ENCODE measurements at regions not wholly inside any gene's neighbourhood (a gene's known extent, or its start where the extent isn't known, plus 50 kb on each side); places are given as distances from the start of the nearest gene placed in this dataset.

DNA sequence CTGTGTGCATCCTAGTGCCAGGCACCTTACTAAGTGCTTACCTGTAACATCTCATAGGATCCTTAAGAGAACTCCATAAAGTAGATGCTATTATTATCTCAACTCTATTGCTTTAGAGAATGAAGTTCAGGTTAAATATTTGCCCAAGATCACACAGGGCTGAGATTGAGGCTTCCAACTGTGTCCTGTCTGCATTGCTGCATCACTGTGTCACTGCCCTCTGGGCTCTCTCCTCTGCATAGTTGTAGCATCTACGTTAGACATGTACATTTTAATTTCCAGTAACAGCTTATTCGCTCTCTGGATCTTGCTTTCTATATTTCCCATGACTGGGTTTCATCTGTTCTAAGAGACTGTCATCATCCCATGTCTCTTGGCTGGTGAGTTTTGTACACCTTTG is 63.6 kb upstream of the FZD8 start:
- Histone ChIP-seq H3K27me3 (replicated peaks in 1 of 4; ENCODE audit: control insufficient read depth in 3 of 4, extremely low read depth in 1 of 4, insufficient read depth in 3 of 4, low read length in 3 of 4) (no peaks in the 10 kb centered on the region; a peak in 3 of 7 replicates), H3K18ac (ENCODE audit: extremely low read depth, low read length) (no peak overlapping the region), H3K23me2 (ENCODE audit: low read depth, low read length) (no peaks in the 10 kb centered on the region; the same call in 1 of the 2 replicates), H4K91ac (replicated peaks; ENCODE audit: insufficient read length, low read length) (no peak overlapping the region), H2BK15ac (ENCODE audit: low read length) (no peak overlapping the region), H3K14ac (ENCODE audit: insufficient read length) (no peak overlapping the region), H2BK12ac (ENCODE audit: low read depth, low read length) (no peak overlapping the region), H3K36me3 (ENCODE audit: control insufficient read depth in 2 of 4, insufficient read depth in 4 of 4, low read length in 3 of 4) (no peaks in the 10 kb centered on the region), H3K79me1 (ENCODE audit: low read depth, low read length) (no peaks in the 10 kb centered on the region), H3K56ac (replicated peaks; ENCODE audit: insufficient read length, low read depth, low read length) (no peak overlapping the region), H3K79me2 (ENCODE audit: control insufficient read depth in 1 of 2, insufficient read depth in 2 of 2, low read length in 2 of 2) (no peaks in the 10 kb centered on the region), H2BK5ac (ENCODE audit: low read depth, low read length) (no peak overlapping the region), H4K8ac (ENCODE audit: extremely low read depth, insufficient read depth, low read length) (no peak overlapping the region), H3K9me3 (ENCODE audit: insufficient read depth in 2 of 2, low read depth in 1 of 2, low read length in 1 of 2) (peaks cover 4 to 5% of the 10 kb centered on the region in 2 experiments; a peak in 2 of 4 replicates), H4K20me1 (replicated peaks in 1 of 2; ENCODE audit: control insufficient read depth in 1 of 2, insufficient read depth in 2 of 2, low read length in 2 of 2) (peaks cover 0 to 4% of the 10 kb centered on the region in 2 experiments), H3K9ac (replicated peaks in 1 of 4; ENCODE audit: extremely low read depth in 1 of 4, low read depth in 3 of 4, low read length in 3 of 4) (no peak overlapping the region), H2BK120ac (replicated peaks; ENCODE audit: low read depth, low read length) (no peak overlapping the region), H3K4me3 (ENCODE audit: extremely low read depth in 1 of 4, insufficient read depth in 2 of 4, low read depth in 3 of 4, low read length in 4 of 4) (no peak overlapping the region), H3K4me2 (ENCODE audit: insufficient read depth in 1 of 2, low read depth in 2 of 2, low read length in 2 of 2) (no peak overlapping the region), H3K4ac (replicated peaks; ENCODE audit: insufficient read length, low read depth, low read length) (no peak overlapping the region), H3K4me1 (replicated peaks in 1 of 4; ENCODE audit: control insufficient read depth in 3 of 4, insufficient read depth in 4 of 4, low read length in 3 of 4) (peaks cover 0 to 6% (median 2%) of the 10 kb centered on the region in 4 experiments; a peak in 4 of 7 replicates), H4K5ac (ENCODE audit: insufficient read length, low read depth, low read length) (no peak overlapping the region), H2BK20ac (ENCODE audit: low read length) (no peak overlapping the region), H3K27ac (ENCODE audit: low read depth, low read length) (no peak overlapping the region), H2AFZ (ENCODE audit: low read length) (no peak overlapping the region; the same call in 1 of the 2 replicates), H2AK5ac (ENCODE audit: low read depth, low read length) (no peak overlapping the region), H3K23ac (ENCODE audit: insufficient read length) (no peak overlapping the region)
- WGBS, 2 experiments (ENCODE audit: extremely low coverage in 1 of 2, insufficient coverage in 1 of 2, insufficient read length in 1 of 2, insufficient replicate concordance in 2 of 2, low coverage in 1 of 2, low lambda C conversion rate in 2 of 2, missing lambda C conversion rate in 1 of 2) = 91% methylated on average over 2 of the region's 2 CpGs; no CpG with 5 or more reads in 1 of the 2 experiments
- DNase-seq (ENCODE audit: low read depth in 1 of 2, low spot score in 2 of 2) = no peak
- ChIA-PET POLR2A (ENCODE audit: partially characterized antibody) (interaction anchor here (1.4 kb wide), 1 partner anchor 11 kb away, joined by 3 read pairs; no protein-coding TSS in a partner anchor), CTCF (ENCODE audit: partially characterized antibody) (interaction anchor here (1.0 to 1.1 kb wide), 2 partner anchors 11 to 70 kb away, joined by 3 to 5 read pairs; no protein-coding TSS in a partner anchor)
- no peak for TF ChIP-seq EP300 (IDR thresholded peaks at IDR 0.05; ENCODE audit: borderline replicate concordance in 1 of 2, low read depth in 2 of 2, low read length in 2 of 2)
- no peak for TF ChIP-seq CHD1 (IDR thresholded peaks at IDR 0.05; ENCODE audit: low read depth, low read length)
- TF ChIP-seq TAF7 (optimal IDR thresholded peaks at IDR 0.05; ENCODE audit: borderline replicate concordance, low read depth, low read length) = no peak
- no peak for TF ChIP-seq PHF8 (conservative IDR thresholded peaks at IDR 0.05; ENCODE audit: low read depth, low read length)
- TF ChIP-seq HDAC6 (IDR thresholded peaks at IDR 0.05; ENCODE audit: low read depth, low read length) = no peak
- TF ChIP-seq, protein P1, sequence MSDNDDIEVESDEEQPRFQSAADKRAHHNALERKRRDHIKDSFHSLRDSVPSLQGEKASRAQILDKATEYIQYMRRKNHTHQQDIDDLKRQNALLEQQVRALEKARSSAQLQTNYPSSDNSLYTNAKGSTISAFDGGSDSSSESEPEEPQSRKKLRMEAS (IDR thresholded peaks at IDR 0.05) = no peak
- TF ChIP-seq KDM1A (IDR thresholded peaks at IDR 0.05; ENCODE audit: borderline replicate concordance, low read length) = no peak
- no peak for TF ChIP-seq KDM4A (IDR thresholded peaks at IDR 0.05; ENCODE audit: low read depth, low read length, severe bottlenecking)
- no peak for TF ChIP-seq EZH2 (IDR thresholded peaks at IDR 0.05; ENCODE audit: low read depth, low read length, severe bottlenecking)
- no peak for TF ChIP-seq RAD21 (IDR thresholded peaks at IDR 0.05 in 1 of 2, conservative IDR thresholded peaks at IDR 0.05 in 1 of 2; ENCODE audit: low read depth in 2 of 2, low read length in 2 of 2)
- TF ChIP-seq SIRT6 (IDR thresholded peaks at IDR 0.05; ENCODE audit: low read length) = no peak
- TF ChIP-seq BCL11A (IDR thresholded peaks at IDR 0.05; ENCODE audit: low read depth in 2 of 2, low read length in 2 of 2) = no peak
- FAIRE-seq = no peak
